ENCODE measurements at regions not wholly inside any gene's neighbourhood (a gene's known extent, or its start where the extent isn't known, plus 50 kb on each side); places are given as distances from the start of the nearest gene placed in this dataset.

- H3K4me1 ChIP-seq (ENCODE audit: control insufficient read depth, insufficient read depth, low read length), result no peaks in the 10 kb centered on the region
- H3K27ac ChIP-seq (ENCODE audit: low read length), result no peak overlapping the region
- no peaks in the 10 kb centered on the region for H3K36me3 ChIP-seq (ENCODE audit: control insufficient read depth, insufficient read depth, low read length)
- H3K27me3 ChIP-seq (ENCODE audit: control insufficient read depth, insufficient read depth, low read length), result no peaks in the 10 kb centered on the region
- no peak overlapping the region for H3K4me3 ChIP-seq (ENCODE audit: low read length)
- DNase-seq (ENCODE audit: low read depth, low spot score), result no peak
- H3K9me3 ChIP-seq (ENCODE audit: control insufficient read depth, insufficient read depth, low read length), result no peaks in the 10 kb centered on the region
Measured at GRCh38 chr18:39558658-39559057, 1993.1 kb upstream of the CELF4 start.

- no peak for DNase-seq (ENCODE audit: low read depth, low spot score)
- WGBS (ENCODE audit: insufficient coverage, insufficient read length), result no CpG with 5 or more reads among the region's 1 CpG
- H3K27me3 ChIP-seq (ENCODE audit: control insufficient read depth, insufficient read depth, low read length), result no peaks in the 10 kb centered on the region
- H3K27ac ChIP-seq (ENCODE audit: low read length), result no peak overlapping the region
- H3K36me3 ChIP-seq (ENCODE audit: control insufficient read depth, insufficient read depth, low read length), result no peaks in the 10 kb centered on the region
- H3K9me3 ChIP-seq (ENCODE audit: control insufficient read depth, insufficient read depth, low read length), result no peaks in the 10 kb centered on the region
- H3K4me1 ChIP-seq (ENCODE audit: control insufficient read depth, insufficient read depth, low read length), result no peaks in the 10 kb centered on the region
- H3K4me3 ChIP-seq (ENCODE audit: low read length), result no peak overlapping the region
Measured at GRCh38 chr18:39555496-39555895, 1989.9 kb upstream of the CELF4 start.

- H3K27me3 ChIP-seq (ENCODE audit: control insufficient read depth, insufficient read depth, low read length), result no peaks in the 10 kb centered on the region
- DNase-seq (ENCODE audit: low read depth, low spot score), result no peak
- H3K36me3 ChIP-seq (ENCODE audit: control insufficient read depth, insufficient read depth, low read length), result no peaks in the 10 kb centered on the region
- H3K4me3 ChIP-seq (ENCODE audit: low read length), result no peak overlapping the region
- H3K4me1 ChIP-seq (ENCODE audit: control insufficient read depth, insufficient read depth, low read length), result no peaks in the 10 kb centered on the region
- no peak overlapping the region for H3K27ac ChIP-seq (ENCODE audit: low read length)
- H3K9me3 ChIP-seq (ENCODE audit: control insufficient read depth, insufficient read depth, low read length), result no peaks in the 10 kb centered on the region
- WGBS (ENCODE audit: insufficient coverage, insufficient read length), result no CpG with 5 or more reads among the region's 2 CpGs
Measured at GRCh38 chr18:39550701-39551100, 1985.1 kb upstream of the CELF4 start.

- no CpG with 5 or more reads among the region's 1 CpG for WGBS (ENCODE audit: insufficient coverage, insufficient read length)
- no peak overlapping the region for H3K4me3 ChIP-seq (ENCODE audit: low read length)
- no peaks in the 10 kb centered on the region for H3K4me1 ChIP-seq (ENCODE audit: control insufficient read depth, insufficient read depth, low read length)
- H3K27me3 ChIP-seq (ENCODE audit: control insufficient read depth, insufficient read depth, low read length), result no peaks in the 10 kb centered on the region
- H3K9me3 ChIP-seq (ENCODE audit: control insufficient read depth, insufficient read depth, low read length), result no peaks in the 10 kb centered on the region
- no peak for DNase-seq (ENCODE audit: low read depth, low spot score)
- H3K27ac ChIP-seq (ENCODE audit: low read length), result no peak overlapping the region
- no peaks in the 10 kb centered on the region for H3K36me3 ChIP-seq (ENCODE audit: control insufficient read depth, insufficient read depth, low read length)
Measured at GRCh38 chr18:39549144-39549543, 1983.5 kb upstream of the CELF4 start.

GRCh38 chr18:39531659-39532058, 1966.1 kb upstream of the CELF4 start:
- Histone ChIP-seq H3K36me3 (ENCODE audit: control insufficient read depth, insufficient read depth, low read length) (no peaks in the 10 kb centered on the region), H3K27me3 (ENCODE audit: control insufficient read depth, insufficient read depth, low read length) (no peaks in the 10 kb centered on the region), H3K9me3 (ENCODE audit: control insufficient read depth, insufficient read depth, low read length) (no peaks in the 10 kb centered on the region), H3K4me3 (ENCODE audit: low read length) (no peak overlapping the region), H3K27ac (ENCODE audit: low read length) (no peak overlapping the region), H3K4me1 (ENCODE audit: control insufficient read depth, insufficient read depth, low read length) (no peaks in the 10 kb centered on the region)
- DNase-seq (ENCODE audit: low read depth, low spot score), result no peak
- WGBS (ENCODE audit: insufficient coverage, insufficient read length), result no CpG with 5 or more reads among the region's 5 CpGs

GRCh38 chr18:39529358-39529757, 1963.8 kb upstream of the CELF4 start:
- Histone ChIP-seq H3K9me3 (ENCODE audit: control insufficient read depth, insufficient read depth, low read length) (no peaks in the 10 kb centered on the region), H3K27ac (ENCODE audit: low read length) (no peak overlapping the region), H3K4me3 (ENCODE audit: low read length) (no peak overlapping the region), H3K4me1 (ENCODE audit: control insufficient read depth, insufficient read depth, low read length) (no peaks in the 10 kb centered on the region), H3K27me3 (ENCODE audit: control insufficient read depth, insufficient read depth, low read length) (no peaks in the 10 kb centered on the region), H3K36me3 (ENCODE audit: control insufficient read depth, insufficient read depth, low read length) (no peaks in the 10 kb centered on the region)
- no peak for DNase-seq (ENCODE audit: low read depth, low spot score)
- WGBS (ENCODE audit: insufficient coverage, insufficient read length), result no CpG with 5 or more reads among the region's 12 CpGs

GRCh38 chr18:39527465-39527864, 1961.9 kb upstream of the CELF4 start:
- Histone ChIP-seq H3K36me3 (ENCODE audit: control insufficient read depth, insufficient read depth, low read length) (no peaks in the 10 kb centered on the region), H3K4me3 (ENCODE audit: low read length) (no peak overlapping the region), H3K9me3 (ENCODE audit: control insufficient read depth, insufficient read depth, low read length) (no peaks in the 10 kb centered on the region), H3K27ac (ENCODE audit: low read length) (no peak overlapping the region), H3K4me1 (ENCODE audit: control insufficient read depth, insufficient read depth, low read length) (no peaks in the 10 kb centered on the region), H3K27me3 (ENCODE audit: control insufficient read depth, insufficient read depth, low read length) (no peaks in the 10 kb centered on the region)
- no peak for DNase-seq (ENCODE audit: low read depth, low spot score)
- no CpG with 5 or more reads among the region's 1 CpG for WGBS (ENCODE audit: insufficient coverage, insufficient read length)

- DNase-seq (ENCODE audit: low read depth, low spot score), result no peak
- Histone ChIP-seq H3K27ac (ENCODE audit: low read length) (no peak overlapping the region), H3K36me3 (ENCODE audit: control insufficient read depth, insufficient read depth, low read length) (no peaks in the 10 kb centered on the region), H3K9me3 (ENCODE audit: control insufficient read depth, insufficient read depth, low read length) (no peaks in the 10 kb centered on the region), H3K27me3 (ENCODE audit: control insufficient read depth, insufficient read depth, low read length) (no peaks in the 10 kb centered on the region), H3K4me3 (ENCODE audit: low read length) (no peak overlapping the region), H3K4me1 (ENCODE audit: control insufficient read depth, insufficient read depth, low read length) (no peaks in the 10 kb centered on the region)
Measured at GRCh38 chr18:39524370-39524769, 1958.8 kb upstream of the CELF4 start.

GRCh38 chr18:39523281-39523680, 1957.7 kb upstream of the CELF4 start:
- no peak overlapping the region for H3K27ac ChIP-seq (ENCODE audit: low read length)
- WGBS (ENCODE audit: insufficient coverage, insufficient read length), result no CpG with 5 or more reads among the region's 1 CpG

GRCh38 chr18:39521164-39521563, 1955.6 kb upstream of the CELF4 start:
- H3K4me1 ChIP-seq (ENCODE audit: control insufficient read depth, insufficient read depth, low read length), result no peaks in the 10 kb centered on the region
- DNase-seq (ENCODE audit: low read depth, low spot score), result no peak
- H3K9me3 ChIP-seq (ENCODE audit: control insufficient read depth, insufficient read depth, low read length), result no peaks in the 10 kb centered on the region
- no peaks in the 10 kb centered on the region for H3K27me3 ChIP-seq (ENCODE audit: control insufficient read depth, insufficient read depth, low read length)
- no peak overlapping the region for H3K4me3 ChIP-seq (ENCODE audit: low read length)
- H3K36me3 ChIP-seq (ENCODE audit: control insufficient read depth, insufficient read depth, low read length), result no peaks in the 10 kb centered on the region
- no peak overlapping the region for H3K27ac ChIP-seq (ENCODE audit: low read length)

More at GRCh38 chr18:39523281-39523680, 1957.7 kb upstream of the CELF4 start:
- DNase-seq (ENCODE audit: low read depth, low spot score), result no peak
- Histone ChIP-seq H3K36me3 (ENCODE audit: control insufficient read depth, insufficient read depth, low read length) (no peaks in the 10 kb centered on the region), H3K9me3 (ENCODE audit: control insufficient read depth, insufficient read depth, low read length) (no peaks in the 10 kb centered on the region), H3K27me3 (ENCODE audit: control insufficient read depth, insufficient read depth, low read length) (no peaks in the 10 kb centered on the region), H3K4me1 (ENCODE audit: control insufficient read depth, insufficient read depth, low read length) (no peaks in the 10 kb centered on the region), H3K4me3 (ENCODE audit: low read length) (no peak overlapping the region)

GRCh38 chr18:39519741-39520140, 1954.1 kb upstream of the CELF4 start:
- Histone ChIP-seq H3K4me3 (ENCODE audit: low read length) (no peak overlapping the region), H3K4me1 (ENCODE audit: control insufficient read depth, insufficient read depth, low read length) (no peaks in the 10 kb centered on the region), H3K27me3 (ENCODE audit: control insufficient read depth, insufficient read depth, low read length) (no peaks in the 10 kb centered on the region), H3K9me3 (ENCODE audit: control insufficient read depth, insufficient read depth, low read length) (no peaks in the 10 kb centered on the region), H3K27ac (ENCODE audit: low read length) (no peak overlapping the region), H3K36me3 (ENCODE audit: control insufficient read depth, insufficient read depth, low read length) (no peaks in the 10 kb centered on the region)
- WGBS (ENCODE audit: insufficient coverage, insufficient read length), result no CpG with 5 or more reads among the region's 2 CpGs
- no peak for DNase-seq (ENCODE audit: low read depth, low spot score)
